BLaER1 (cell line): ENCODE measurements at regions not wholly inside any gene's neighbourhood (a gene's known extent, or its start where the extent isn't known, plus 50 kb on each side); places are given as distances from the start of the nearest gene placed in this dataset.
"Not testable (repeated sequence)": the region's sequence is repeated elsewhere in the genome, so short reads cannot be mapped to it uniquely, and the experiment has no call there.

ENCODE experiments used
- H3K27ac ChIP-seq: shearing (Covaris generic); formaldehyde crosslinking; 2 replicates; pipeline ENCODE4 v1.8.1; 2022
- H3K27me3 ChIP-seq: shearing (Covaris generic); formaldehyde crosslinking; 2 replicates; pipeline ENCODE4 v1.8.1; 2022
- H3K36me3 ChIP-seq: shearing (Covaris generic); formaldehyde crosslinking; 2 replicates; pipeline ENCODE4 v1.8.1; 2022
- H3K4me1 ChIP-seq: shearing (Covaris generic); formaldehyde crosslinking; 2 replicates; pipeline ENCODE4 v1.8.1; 2022
- H3K4me2 ChIP-seq: shearing (Covaris generic); formaldehyde crosslinking; 2 replicates; pipeline ENCODE4 v1.8.1; 2022
- H3K4me3 ChIP-seq: shearing (Covaris generic); formaldehyde crosslinking; 2 replicates; pipeline ENCODE4 v1.8.1; 2022
- H3K9ac ChIP-seq: shearing (Covaris generic); formaldehyde crosslinking; 2 replicates; pipeline ENCODE4 v1.8.1; 2022
- H3K9me3 ChIP-seq: shearing (Covaris generic); formaldehyde crosslinking; 2 replicates; pipeline ENCODE4 v1.8.1; 2022
- H4K20me1 ChIP-seq: shearing (Covaris generic); formaldehyde crosslinking; 2 replicates; pipeline ENCODE4 v1.8.1; 2022
- Cebpa-rat ChIP-seq: shearing (Covaris generic); IDR thresholded peaks from 2 replicates; pipeline ENCODE4 v1.8.1; 2022

DNA sequence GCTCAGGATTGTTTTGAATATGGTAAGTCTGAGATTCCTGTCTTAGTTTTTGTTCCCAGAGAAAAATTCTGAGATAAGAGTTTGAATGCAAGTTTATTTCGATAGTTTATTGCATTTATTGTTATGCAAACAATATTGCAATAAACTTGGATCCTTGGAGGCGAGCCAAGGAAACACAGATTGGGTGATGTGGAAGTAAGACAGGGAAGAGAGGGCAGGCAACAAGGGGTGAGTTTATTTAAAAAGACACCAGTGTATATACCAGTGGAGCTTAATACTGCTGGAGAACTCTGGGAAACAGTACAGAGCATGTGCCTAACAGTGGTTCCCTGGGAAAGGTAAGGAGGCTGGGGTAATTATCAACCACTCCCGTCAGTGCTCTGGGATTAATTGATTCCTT, 87.5 kb upstream of the NEDD4L start:
- H3K36me3 ChIP-seq, result no peaks in the 10 kb centered on the region
- no peak overlapping the region for H3K4me2 ChIP-seq
- no peak overlapping the region for H3K4me3 ChIP-seq
- H3K27me3 ChIP-seq, result no peaks in the 10 kb centered on the region
- no peak for TF ChIP-seq Cebpa-rat
- H3K27ac ChIP-seq, result no peak overlapping the region
- no peak overlapping the region for H3K9ac ChIP-seq
- H3K4me1 ChIP-seq, result peaks cover 30% of the 10 kb centered on the region
- no peaks in the 10 kb centered on the region for H3K9me3 ChIP-seq
- no peaks in the 10 kb centered on the region for H4K20me1 ChIP-seq

DNA sequence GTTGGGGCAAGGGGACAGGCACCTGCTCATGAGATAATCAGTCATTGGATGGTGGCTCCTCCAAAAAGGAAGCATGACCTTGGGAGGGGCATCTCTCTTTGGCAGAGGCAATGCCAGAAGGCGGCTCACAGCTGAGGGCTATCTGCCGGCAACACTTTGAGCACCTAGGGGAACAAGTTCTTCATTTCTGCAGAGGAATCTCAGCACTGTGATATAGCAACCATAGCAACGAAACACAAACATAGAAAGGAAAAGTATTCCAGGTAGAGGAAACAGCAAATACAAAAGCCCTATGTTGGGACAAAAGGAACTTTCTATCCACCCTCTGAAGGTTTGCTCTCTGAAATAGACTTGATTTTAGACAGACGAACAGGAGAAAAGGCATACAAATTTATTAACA, 89.1 kb upstream of the NEDD4L start:
- Histone ChIP-seq H3K4me2 (no peak overlapping the region), H3K27me3 (no peaks in the 10 kb centered on the region), H3K9me3 (no peaks in the 10 kb centered on the region), H3K4me1 (peaks cover 30% of the 10 kb centered on the region), H3K36me3 (no peaks in the 10 kb centered on the region), H3K9ac (no peak overlapping the region), H4K20me1 (no peaks in the 10 kb centered on the region), H3K27ac (no peak overlapping the region), H3K4me3 (no peak overlapping the region)
- TF ChIP-seq Cebpa-rat, result no peak

DNA sequence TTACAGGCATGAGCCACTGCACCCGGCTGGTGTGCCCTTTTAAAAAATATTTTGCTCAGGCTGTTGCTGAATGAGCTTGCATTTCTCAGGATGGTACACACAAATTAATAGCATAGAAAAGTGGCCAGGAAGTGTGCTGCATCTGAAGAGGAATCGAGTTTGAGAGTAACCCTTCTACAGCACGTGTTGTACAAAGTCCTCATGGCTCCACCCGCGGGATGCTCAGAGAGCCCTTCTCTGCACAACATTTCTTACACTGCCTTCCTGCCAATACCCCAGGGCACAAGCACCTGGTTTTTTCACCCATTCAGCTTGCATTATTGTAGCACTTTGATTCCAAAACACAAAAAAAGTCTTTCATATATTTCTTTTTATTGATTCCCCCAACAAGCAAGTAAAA, 90.1 kb upstream of the NEDD4L start:
- no peak overlapping the region for H3K27ac ChIP-seq
- H3K36me3 ChIP-seq, result no peaks in the 10 kb centered on the region
- H3K27me3 ChIP-seq, result no peaks in the 10 kb centered on the region
- no peak overlapping the region for H3K9ac ChIP-seq
- H4K20me1 ChIP-seq, result no peaks in the 10 kb centered on the region
- no peaks in the 10 kb centered on the region for H3K9me3 ChIP-seq
- H3K4me3 ChIP-seq, result no peak overlapping the region
- TF ChIP-seq Cebpa-rat, result no peak
- peaks cover 30% of the 10 kb centered on the region for H3K4me1 ChIP-seq
- no peak overlapping the region for H3K4me2 ChIP-seq

DNA sequence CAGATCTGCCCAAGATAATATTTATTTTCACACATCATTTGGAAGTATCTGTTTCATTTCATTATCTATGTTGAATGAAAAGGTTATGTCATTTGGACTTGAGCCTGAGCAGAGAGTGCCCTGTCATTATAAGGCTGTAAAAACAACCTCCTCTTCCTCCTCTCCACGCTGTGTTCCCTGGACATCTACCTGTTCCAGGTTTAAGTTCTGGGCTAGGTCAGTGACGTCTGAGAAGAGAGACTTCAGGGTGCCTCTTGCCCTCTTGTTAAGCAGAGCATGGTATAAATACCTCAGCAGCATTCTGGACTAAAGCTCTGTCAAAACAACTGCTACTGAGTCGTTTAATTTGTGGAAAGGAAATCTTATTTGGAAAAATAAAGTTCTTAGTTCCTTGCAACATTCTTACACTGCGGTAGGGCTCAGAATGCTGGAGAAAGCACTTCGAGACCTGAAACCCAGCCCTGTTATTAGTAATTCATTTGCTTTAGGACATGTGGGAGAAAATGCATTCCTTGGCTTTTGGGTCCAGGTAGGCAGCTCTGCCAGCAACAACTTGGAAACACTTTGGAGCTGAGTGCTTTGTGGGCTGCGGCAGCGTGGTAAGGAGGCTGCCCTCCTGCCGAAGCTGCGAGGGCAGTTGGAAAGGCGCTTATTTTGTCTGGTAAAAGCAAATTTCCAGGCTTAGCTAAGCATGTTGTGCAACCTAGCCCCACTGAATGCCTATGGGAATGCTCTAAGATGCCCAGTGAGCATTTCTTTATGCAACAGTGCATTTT, 91.8 kb upstream of the NEDD4L start:
- Histone ChIP-seq H3K4me2 (no peak overlapping the region), H3K9me3 (no peaks in the 10 kb centered on the region), H3K27ac (no peak overlapping the region), H3K4me3 (no peak overlapping the region), H3K27me3 (no peaks in the 10 kb centered on the region), H3K4me1 (peaks cover 30% of the 10 kb centered on the region), H3K9ac (no peak overlapping the region), H4K20me1 (no peaks in the 10 kb centered on the region), H3K36me3 (no peaks in the 10 kb centered on the region)
- TF ChIP-seq Cebpa-rat, result no peak

DNA sequence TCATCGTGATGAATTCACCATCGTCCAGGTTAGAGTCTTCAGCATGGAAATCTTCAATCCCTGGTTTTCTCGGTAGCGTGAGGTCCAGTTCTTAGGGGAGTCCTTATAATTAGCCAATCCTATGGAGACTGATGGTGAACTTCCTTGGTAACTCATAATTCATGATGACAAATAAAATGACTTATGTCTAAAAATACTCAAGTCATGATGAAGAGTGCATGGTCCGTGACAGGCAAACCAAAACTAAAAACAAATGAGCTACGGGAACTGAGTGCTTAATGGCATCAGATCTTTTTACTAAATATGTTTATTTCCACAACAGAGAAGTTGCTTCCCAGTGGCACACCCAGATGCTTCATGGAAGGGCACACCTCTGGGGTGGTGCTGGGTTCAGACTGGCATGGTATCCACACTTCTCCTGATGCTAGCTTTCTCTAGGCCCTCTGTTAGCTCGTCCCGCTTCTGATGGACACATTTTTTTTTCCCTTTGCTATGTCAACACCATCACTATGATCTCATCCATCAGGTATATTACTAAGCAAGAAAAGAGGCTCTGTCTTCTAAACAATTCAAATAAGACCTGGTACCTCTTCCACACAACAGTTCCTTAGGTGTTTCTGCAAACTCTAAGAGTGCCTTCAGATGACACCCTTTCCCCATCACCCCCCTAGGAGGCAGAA, 92.8 kb upstream of the NEDD4L start:
- Histone ChIP-seq H3K9me3 (no peaks in the 10 kb centered on the region), H3K36me3 (no peaks in the 10 kb centered on the region), H3K4me3 (no peak overlapping the region), H3K27ac (no peak overlapping the region), H4K20me1 (no peaks in the 10 kb centered on the region), H3K4me2 (peak overlapping the region; percentile 60), H3K4me1 (peaks cover 30% of the 10 kb centered on the region), H3K27me3 (no peaks in the 10 kb centered on the region), H3K9ac (no peak overlapping the region)
- TF ChIP-seq Cebpa-rat, result no peak

DNA sequence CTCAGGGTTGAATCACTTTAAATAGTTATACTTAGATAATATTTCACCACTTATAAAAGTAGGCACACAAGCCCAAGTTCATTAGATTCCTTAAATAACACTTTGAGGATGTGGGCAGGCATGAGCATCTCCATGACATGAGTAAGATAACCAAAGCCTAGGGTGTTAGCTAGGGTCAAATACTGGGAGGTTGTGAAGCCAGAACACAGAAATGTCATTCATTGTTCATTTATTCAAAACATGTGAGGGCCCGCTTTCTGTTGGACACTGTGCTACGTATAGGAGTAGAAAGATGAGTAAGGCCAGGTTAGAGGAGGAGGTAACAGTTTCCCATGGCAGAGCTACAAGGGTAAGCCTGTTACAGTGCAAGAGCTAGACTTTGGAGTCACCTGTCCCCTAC, 93.5 kb upstream of the NEDD4L start:
- no peaks in the 10 kb centered on the region for H3K36me3 ChIP-seq
- no peaks in the 10 kb centered on the region for H3K9me3 ChIP-seq
- no peak overlapping the region for H3K27ac ChIP-seq
- no peaks in the 10 kb centered on the region for H4K20me1 ChIP-seq
- H3K4me3 ChIP-seq, result no peak overlapping the region
- TF ChIP-seq Cebpa-rat, result no peak
- H3K9ac ChIP-seq, result no peak overlapping the region
- peak overlapping the region; percentile 60 for H3K4me2 ChIP-seq
- peaks cover 30% of the 10 kb centered on the region for H3K4me1 ChIP-seq
- no peaks in the 10 kb centered on the region for H3K27me3 ChIP-seq

DNA sequence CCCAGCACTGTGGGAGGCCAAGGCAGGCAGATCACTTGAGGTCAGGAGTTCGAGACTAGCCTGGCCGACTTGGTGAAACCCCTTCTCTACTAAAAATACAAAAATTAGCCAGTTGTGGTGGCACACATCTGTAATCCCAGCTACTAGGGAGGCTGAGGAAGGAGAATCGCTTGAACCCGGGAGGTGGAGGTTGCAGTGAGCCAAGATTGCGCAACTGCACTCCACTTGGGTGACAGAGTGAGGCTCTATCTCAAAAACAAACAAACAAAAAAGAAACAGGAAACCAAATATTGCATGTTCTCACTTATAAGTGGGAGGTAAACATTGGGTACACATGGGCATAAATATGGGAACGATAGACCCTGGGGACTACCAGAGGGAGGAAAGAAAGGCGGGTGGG, 94.7 kb upstream of the NEDD4L start:
- H3K4me2 ChIP-seq, H3K4me3 ChIP-seq, H3K9me3 ChIP-seq, H3K36me3 ChIP-seq, H3K27me3 ChIP-seq, H3K27ac ChIP-seq, H3K9ac ChIP-seq, H4K20me1 ChIP-seq: not testable (repeated sequence)
- H3K4me1 ChIP-seq, result peaks cover 30% of the 10 kb centered on the region
- TF ChIP-seq Cebpa-rat, result peak; percentile 91

DNA sequence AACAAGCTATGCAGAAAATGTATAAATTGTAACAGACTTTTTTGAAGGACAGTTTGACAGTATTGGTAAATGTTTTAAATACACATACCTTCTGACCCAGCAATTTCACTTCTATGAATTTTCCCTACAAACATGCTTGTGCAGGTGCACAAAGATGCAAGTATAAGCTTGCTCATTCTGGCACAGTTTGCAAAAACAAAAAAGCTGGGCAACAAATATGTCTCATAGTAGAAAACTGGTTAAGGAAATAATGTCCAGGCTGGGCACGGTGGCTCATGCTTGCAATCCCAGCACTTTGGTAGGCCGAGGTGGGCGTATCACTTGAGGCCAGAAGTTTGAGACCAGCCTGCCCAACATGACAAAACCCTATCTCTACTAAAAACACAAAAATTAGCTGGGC, 96.9 kb upstream of the NEDD4L start:
- no peak for TF ChIP-seq Cebpa-rat
- no peaks in the 10 kb centered on the region for H3K27me3 ChIP-seq
- no peaks in the 10 kb centered on the region for H3K9me3 ChIP-seq
- H3K4me1 ChIP-seq, result peaks cover 18% of the 10 kb centered on the region
- H3K36me3 ChIP-seq, result no peaks in the 10 kb centered on the region
- no peaks in the 10 kb centered on the region for H4K20me1 ChIP-seq
- no peak overlapping the region for H3K4me2 ChIP-seq
- no peak overlapping the region for H3K27ac ChIP-seq
- H3K9ac ChIP-seq, result no peak overlapping the region
- no peak overlapping the region for H3K4me3 ChIP-seq

DNA sequence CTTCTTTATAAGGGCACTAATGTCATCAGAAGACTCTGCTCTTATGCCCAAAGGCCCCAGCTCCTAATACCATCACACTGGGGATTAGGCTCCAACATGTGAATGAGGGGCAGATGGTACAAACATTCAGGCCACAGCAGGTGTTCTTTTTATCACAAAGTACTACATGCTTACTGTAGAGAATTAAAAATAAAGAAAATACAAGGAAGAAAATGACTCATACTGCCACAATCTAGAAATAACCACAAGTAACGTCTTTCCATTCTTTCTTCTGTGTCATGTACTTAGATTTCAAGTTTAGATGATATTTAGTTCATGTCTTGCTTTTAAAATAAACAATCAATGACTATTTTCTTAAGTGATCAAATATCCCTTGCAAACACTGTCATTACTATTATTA, 100.3 kb upstream of the NEDD4L start:
- Histone ChIP-seq H3K4me2 (no peak overlapping the region), H3K4me1 (no peaks in the 10 kb centered on the region), H3K36me3 (no peaks in the 10 kb centered on the region), H3K9me3 (no peaks in the 10 kb centered on the region), H3K9ac (no peak overlapping the region), H3K4me3 (no peak overlapping the region), H4K20me1 (no peaks in the 10 kb centered on the region), H3K27ac (no peak overlapping the region), H3K27me3 (no peaks in the 10 kb centered on the region)
- no peak for TF ChIP-seq Cebpa-rat

DNA sequence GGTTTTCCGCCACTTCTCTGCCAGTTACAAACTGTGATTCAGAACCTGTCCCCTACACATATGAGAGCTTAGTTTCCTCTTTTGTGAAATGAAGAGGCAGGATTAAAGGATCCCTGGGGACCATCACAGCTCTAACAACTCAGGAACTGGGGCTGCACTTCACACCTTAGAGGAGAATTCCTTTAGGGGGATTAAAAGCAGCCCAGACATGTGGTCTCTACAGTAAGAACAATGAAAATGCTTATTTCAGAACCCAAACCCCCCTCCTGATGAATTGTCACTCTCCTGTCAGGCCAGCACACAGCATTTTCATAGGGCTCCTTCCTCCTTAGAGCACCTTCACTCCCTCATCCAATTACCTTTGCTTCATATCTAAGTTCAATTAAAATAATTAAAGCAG, 101.5 kb upstream of the NEDD4L start:
- Histone ChIP-seq H3K36me3 (no peaks in the 10 kb centered on the region), H3K9me3 (no peaks in the 10 kb centered on the region), H3K27ac (no peak overlapping the region), H3K27me3 (no peaks in the 10 kb centered on the region), H3K4me3 (no peak overlapping the region), H4K20me1 (no peaks in the 10 kb centered on the region), H3K4me1 (no peaks in the 10 kb centered on the region), H3K9ac (no peak overlapping the region), H3K4me2 (no peak overlapping the region)
- no peak for TF ChIP-seq Cebpa-rat
